ENCODE measurements at regions not wholly inside any gene's neighbourhood (a gene's known extent, or its start where the extent isn't known, plus 50 kb on each side); places are given as distances from the start of the nearest gene placed in this dataset.

- no peak for DNase-seq (ENCODE audit: low spot score)
- Histone ChIP-seq H3K4me2 (no peak overlapping the region), H3K79me2 (no peaks in the 10 kb centered on the region), H3K36me3 (replicated peaks; ENCODE audit: insufficient read depth, low read depth) (no peaks in the 10 kb centered on the region), H3K4me3 (no peak overlapping the region), H3K4me1 (ENCODE audit: insufficient read depth) (no peaks in the 10 kb centered on the region), H4K20me1 (ENCODE audit: insufficient read depth, poor library complexity, severe bottlenecking) (no peaks in the 10 kb centered on the region), H3K9me2 (replicated peaks; ENCODE audit: insufficient read depth) (no peaks in the 10 kb centered on the region), H3K27ac (no peak overlapping the region), H3K27me3 (no peaks in the 10 kb centered on the region), H2AFZ (no peak overlapping the region), H3K9me3 (ENCODE audit: low read depth) (no peaks in the 10 kb centered on the region)
- TF ChIP-seq, protein P1, sequence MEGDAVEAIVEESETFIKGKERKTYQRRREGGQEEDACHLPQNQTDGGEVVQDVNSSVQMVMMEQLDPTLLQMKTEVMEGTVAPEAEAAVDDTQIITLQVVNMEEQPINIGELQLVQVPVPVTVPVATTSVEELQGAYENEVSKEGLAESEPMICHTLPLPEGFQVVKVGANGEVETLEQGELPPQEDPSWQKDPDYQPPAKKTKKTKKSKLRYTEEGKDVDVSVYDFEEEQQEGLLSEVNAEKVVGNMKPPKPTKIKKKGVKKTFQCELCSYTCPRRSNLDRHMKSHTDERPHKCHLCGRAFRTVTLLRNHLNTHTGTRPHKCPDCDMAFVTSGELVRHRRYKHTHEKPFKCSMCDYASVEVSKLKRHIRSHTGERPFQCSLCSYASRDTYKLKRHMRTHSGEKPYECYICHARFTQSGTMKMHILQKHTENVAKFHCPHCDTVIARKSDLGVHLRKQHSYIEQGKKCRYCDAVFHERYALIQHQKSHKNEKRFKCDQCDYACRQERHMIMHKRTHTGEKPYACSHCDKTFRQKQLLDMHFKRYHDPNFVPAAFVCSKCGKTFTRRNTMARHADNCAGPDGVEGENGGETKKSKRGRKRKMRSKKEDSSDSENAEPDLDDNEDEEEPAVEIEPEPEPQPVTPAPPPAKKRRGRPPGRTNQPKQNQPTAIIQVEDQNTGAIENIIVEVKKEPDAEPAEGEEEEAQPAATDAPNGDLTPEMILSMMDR (IDR thresholded peaks at IDR 0.05; ENCODE audit: poor library complexity) = no peak
- TF ChIP-seq EZH2phosphoT487 (IDR thresholded peaks at IDR 0.05; ENCODE audit: low read depth, severe bottlenecking, unreplicated experiment) (no peak), EZH2 (IDR thresholded peaks at IDR 0.05; ENCODE audit: borderline replicate concordance) (no peak)
- WGBS (ENCODE audit: low lambda C conversion rate, missing lambda C conversion rate) = 92% methylated on average over 4 of the region's 4 CpGs
These were observed 79.0 kb downstream of the DNAAF9 start for GRCh38 chr20:3328501-3328900.

- H3K36me3 ChIP-seq (replicated peaks; ENCODE audit: insufficient read depth, low read depth) = no peaks in the 10 kb centered on the region
- H4K20me1 ChIP-seq (ENCODE audit: insufficient read depth, poor library complexity, severe bottlenecking) = no peaks in the 10 kb centered on the region
- H2AFZ ChIP-seq = no peak overlapping the region
- H3K4me3 ChIP-seq = no peak overlapping the region
- H3K27ac ChIP-seq = no peak overlapping the region
- H3K27me3 ChIP-seq = no peaks in the 10 kb centered on the region
- DNase-seq (ENCODE audit: low spot score) = no peak
- no peaks in the 10 kb centered on the region for H3K4me1 ChIP-seq (ENCODE audit: insufficient read depth)
- H3K79me2 ChIP-seq = no peaks in the 10 kb centered on the region
- no peak overlapping the region for H3K4me2 ChIP-seq
- no peaks in the 10 kb centered on the region for H3K9me3 ChIP-seq (ENCODE audit: low read depth)
- 90% methylated on average over 7 of the region's 7 CpGs for WGBS (ENCODE audit: low lambda C conversion rate, missing lambda C conversion rate)
- H3K9me2 ChIP-seq (replicated peaks; ENCODE audit: insufficient read depth) = no peaks in the 10 kb centered on the region
- TF ChIP-seq EZH2 (IDR thresholded peaks at IDR 0.05; ENCODE audit: borderline replicate concordance) (no peak), EZH2phosphoT487 (IDR thresholded peaks at IDR 0.05; ENCODE audit: low read depth, severe bottlenecking, unreplicated experiment) (no peak)
- TF ChIP-seq, protein P1 (IDR thresholded peaks at IDR 0.05; ENCODE audit: poor library complexity) = no peak
These were observed 80.5 kb downstream of the DNAAF9 start for GRCh38 chr20:3326779-3327521.

GRCh38 chr20:3325864-3326263 is 81.6 kb downstream of the DNAAF9 start:
- no peak overlapping the region for H3K4me2 ChIP-seq
- no peak for DNase-seq (ENCODE audit: low spot score)
- TF ChIP-seq EZH2 (IDR thresholded peaks at IDR 0.05; ENCODE audit: borderline replicate concordance) = no peak
- TF ChIP-seq, protein P1 (IDR thresholded peaks at IDR 0.05; ENCODE audit: poor library complexity) = no peak
- H3K4me3 ChIP-seq = no peak overlapping the region
- no peaks in the 10 kb centered on the region for H3K79me2 ChIP-seq
- no peak overlapping the region for H2AFZ ChIP-seq
- no peaks in the 10 kb centered on the region for H3K4me1 ChIP-seq (ENCODE audit: insufficient read depth)
- H3K27me3 ChIP-seq = no peaks in the 10 kb centered on the region
- no peaks in the 10 kb centered on the region for H3K9me2 ChIP-seq (replicated peaks; ENCODE audit: insufficient read depth)
- WGBS (ENCODE audit: low lambda C conversion rate, missing lambda C conversion rate) = 78% methylated on average over 2 of the region's 2 CpGs
- H3K9me3 ChIP-seq (ENCODE audit: low read depth) = no peaks in the 10 kb centered on the region
- no peaks in the 10 kb centered on the region for H4K20me1 ChIP-seq (ENCODE audit: insufficient read depth, poor library complexity, severe bottlenecking)
- H3K36me3 ChIP-seq (replicated peaks; ENCODE audit: insufficient read depth, low read depth) = no peaks in the 10 kb centered on the region
- H3K27ac ChIP-seq = no peak overlapping the region
